T-cell (primary cell): ENCODE measurements at regions not wholly inside any gene's neighbourhood (a gene's known extent, or its start where the extent isn't known, plus 50 kb on each side); places are given as distances from the start of the nearest gene placed in this dataset.
"Not testable (repeated sequence)": the region's sequence is repeated elsewhere in the genome, so short reads cannot be mapped to it uniquely, and the experiment has no call there.

Experiments
- ATAC-seq, 4 experiments: fragments of 200-7000 bp in 3 of 4; fragments of 150-1000 bp in 1 of 4; cut with Tn5 transposase; replicated peaks in 1 of 4; 1 replicate in 3 of 4; 2 replicates in 1 of 4; pipeline ENCODE4 v1.10.0; 2021; ENCODE audit warnings: moderate library complexity in 3 of 4, mild to moderate bottlenecking in 2 of 4, moderate number of reproducible peaks in 1 of 4
- CTCF ChIA-PET, 2 donors: fragments of 300-600 bp; sonication (Branson Sonifier 250); formaldehyde crosslinking; loops; one replicate each; lab custom pipeline; 2022; ENCODE audit warnings: antibody characterized with exemption in 2 of 2; lab: Charles Lee
- POLR2A ChIA-PET, 2 donors: fragments of 300-600 bp; sonication (Branson Sonifier 250); formaldehyde crosslinking; loops; one replicate each; lab custom pipeline; 2022; ENCODE audit warnings: antibody characterized with exemption in 2 of 2; lab: Charles Lee
- DNase-seq, 35 experiments: peaks; one replicate each; pipeline versions ENCODE4 v3.0.0 to v3.0.0-alpha.2; 2013 to 2023
- H3K27ac ChIP-seq: one replicate; pipeline ENCODE4 v1.5.1; 2013; ENCODE audit warnings: low read length
- H3K27me3 ChIP-seq, 2 experiments: replicated peaks in 1 of 2; 1 replicate in 1 of 2; 2 replicates in 1 of 2; pipeline versions ENCODE4 v1.6.1 to v1.7.0; 2013; ENCODE audit warnings: low read length in 1 of 2, mixed read lengths in 1 of 2; ENCODE audit not compliant: control insufficient read depth in 2 of 2, insufficient read depth in 2 of 2; ENCODE audit errors: extremely low read depth in 1 of 2
- H3K36me3 ChIP-seq, 2 donors: 1 replicate in 1 of 2; 2 replicates in 1 of 2; pipeline versions ENCODE4 v1.6.1 to v1.7.0; 2013; ENCODE audit warnings: low read length in 1 of 2; ENCODE audit not compliant: control insufficient read depth in 2 of 2, insufficient read depth in 1 of 2; ENCODE audit errors: extremely low read depth in 1 of 2
- H3K4me1 ChIP-seq, 2 experiments: 1 replicate in 1 of 2; 2 replicates in 1 of 2; pipeline versions ENCODE4 v1.6.1 to v1.7.0; 2013; ENCODE audit warnings: low read length in 2 of 2, mixed read lengths in 1 of 2; ENCODE audit not compliant: insufficient read depth in 2 of 2, control insufficient read depth in 1 of 2; ENCODE audit errors: extremely low read depth in 1 of 2
- H3K4me3 ChIP-seq, 2 donors: 1 replicate in 1 of 2; 2 replicates in 1 of 2; pipeline versions ENCODE4 v1.5.1 to v1.7.0; 2013; ENCODE audit warnings: mild to moderate bottlenecking in 2 of 2, low read length in 1 of 2, moderate library complexity in 1 of 2; ENCODE audit not compliant: control insufficient read depth in 1 of 2; ENCODE audit errors: extremely low read depth in 1 of 2
- H3K9me3 ChIP-seq: 2 replicates; pipeline ENCODE4 v1.7.0; 2013
- H3K27ac Mint-ChIP-seq, 2 donors: one replicate each; pipeline ENCODE4 v1.8.0; 2020 to 2021; ENCODE audit warnings: mild to moderate bottlenecking in 2 of 2, mixed read lengths in 2 of 2
- H3K27me3 Mint-ChIP-seq, 2 donors: one replicate each; pipeline ENCODE4 v1.8.0; 2021 to 2022; ENCODE audit warnings: mixed read lengths in 2 of 2
- H3K36me3 Mint-ChIP-seq: one replicate; pipeline ENCODE4 v1.8.0; 2021; ENCODE audit warnings: mixed read lengths
- H3K4me1 Mint-ChIP-seq, 3 donors: one replicate each; pipeline ENCODE4 v1.8.0; 2020 to 2022; ENCODE audit warnings: mixed read lengths in 3 of 3, mild to moderate bottlenecking in 1 of 3
- H3K4me3 Mint-ChIP-seq, 3 donors: one replicate each; pipeline ENCODE4 v1.8.0; 2020 to 2022; ENCODE audit warnings: mild to moderate bottlenecking in 3 of 3, mixed read lengths in 3 of 3, moderate library complexity in 3 of 3
- H3K9me3 Mint-ChIP-seq, 3 donors: one replicate each; pipeline ENCODE4 v1.8.0; 2020 to 2022; ENCODE audit warnings: mixed read lengths in 3 of 3
- WGBS: methylation state at CpG from one replicate; pipeline ENCODE4 v1.1.5; 2013; ENCODE audit warnings: missing lambda C conversion rate; ENCODE audit not compliant: insufficient coverage; 5-methylcytosine and 5-hydroxymethylcytosine counted together

DNA sequence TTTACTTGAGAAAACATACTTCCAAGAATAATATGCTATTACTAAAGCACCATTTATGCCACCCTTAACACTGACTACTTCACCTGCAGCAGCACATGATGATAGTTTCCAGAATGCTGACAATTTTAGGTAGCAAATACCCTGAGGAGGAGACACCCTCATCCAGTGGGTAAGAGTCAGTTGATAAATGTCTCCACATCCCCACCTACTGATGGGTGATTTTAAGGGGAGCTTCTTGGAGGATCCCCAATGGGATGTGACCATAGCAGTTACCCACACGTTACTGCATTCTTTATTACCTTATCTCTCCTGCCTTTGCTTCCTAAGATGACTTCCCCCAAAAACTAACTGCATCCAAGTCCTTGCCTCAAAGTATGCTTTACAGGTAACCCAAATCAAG, 131.2 kb upstream of the SMARCAD1 start:
- Histone ChIP-seq H3K27me3 (peaks cover 0 to 4% of the 10 kb centered on the region in 2 experiments), H3K36me3 (no peaks in the 10 kb centered on the region), H3K4me1 (no peaks in the 10 kb centered on the region), H3K9me3 (no peaks in the 10 kb centered on the region), H3K4me3 (no peak overlapping the region), H3K27ac (no peak overlapping the region)
- H3K9me3 Mint-ChIP-seq, result no peaks in the 10 kb centered on the region
- CTCF ChIA-PET, result no interaction called here
- DNase-seq, result no peak
- ATAC-seq, result no peak
- POLR2A ChIA-PET, result no interaction called here
- H3K36me3 Mint-ChIP-seq, result no peaks in the 10 kb centered on the region
- WGBS, result no CpG with 5 or more reads among the region's 1 CpG
- no peak overlapping the region for H3K27ac Mint-ChIP-seq
- H3K4me1 Mint-ChIP-seq, result no peaks in the 10 kb centered on the region
- no peaks in the 10 kb centered on the region for H3K27me3 Mint-ChIP-seq
- no peak overlapping the region for H3K4me3 Mint-ChIP-seq

DNA sequence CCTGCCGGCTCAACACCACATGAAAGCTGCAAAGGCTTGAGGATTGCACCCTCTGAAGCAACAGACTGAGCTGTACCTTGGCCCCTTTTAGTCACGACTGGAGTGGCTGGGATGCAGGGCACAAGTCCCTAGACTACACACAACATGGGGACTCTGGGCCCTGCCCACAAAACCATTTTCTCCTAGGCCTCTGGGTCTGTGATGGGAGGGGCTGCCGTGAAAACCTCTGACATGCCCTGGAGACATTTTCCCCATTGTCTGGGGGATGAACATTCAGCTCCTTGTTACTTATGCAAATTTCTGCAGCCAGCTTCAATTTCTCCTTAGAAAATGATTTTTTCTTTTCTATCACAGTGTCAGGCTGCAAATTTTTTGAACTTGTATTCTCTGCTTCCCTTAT, 123.5 kb upstream of the SMARCAD1 start:
- WGBS, result 90% methylated on average over 2 of the region's 3 CpGs
- ChIA-PET POLR2A (no interaction called here), CTCF (no interaction called here)

DNA sequence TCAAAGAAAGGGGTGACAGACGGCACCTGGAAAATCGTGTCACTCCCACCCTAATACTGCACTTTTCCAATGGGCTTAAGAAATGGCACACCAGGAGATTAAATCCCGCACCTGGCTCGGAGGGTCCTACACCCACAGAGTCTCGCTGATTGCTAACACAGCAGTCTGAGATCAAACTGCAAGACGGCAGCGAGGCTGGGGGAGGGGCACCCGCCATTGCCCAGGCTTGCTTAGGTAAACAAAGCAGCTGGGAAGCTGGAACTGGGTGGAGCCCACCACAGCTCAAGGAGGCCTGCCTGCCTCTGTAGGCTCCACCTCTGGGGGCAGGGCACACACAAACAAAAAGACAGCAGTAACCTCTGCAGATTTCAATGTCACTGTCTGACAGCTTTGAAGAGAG, 108.5 kb upstream of the SMARCAD1 start:
- H3K4me1 ChIP-seq, H3K36me3 ChIP-seq, H3K9me3 Mint-ChIP-seq, ATAC-seq, H3K27ac ChIP-seq, H3K9me3 ChIP-seq, H3K27me3 Mint-ChIP-seq, CTCF ChIA-PET, H3K4me1 Mint-ChIP-seq, POLR2A ChIA-PET, H3K36me3 Mint-ChIP-seq, H3K4me3 Mint-ChIP-seq, DNase-seq, H3K4me3 ChIP-seq, H3K27ac Mint-ChIP-seq, H3K27me3 ChIP-seq: not testable (repeated sequence)
- 100% methylated on average over 1 of the region's 8 CpGs for WGBS

More for the DNA sequence above, 123.5 kb upstream of the SMARCAD1 start:
- Mint-ChIP-seq H3K36me3 (no peaks in the 10 kb centered on the region), H3K9me3 (peaks cover 8 to 21% (median 15%) of the 10 kb centered on the region in 3 donors), H3K4me3 (no peak overlapping the region), H3K27ac (no peak overlapping the region), H3K27me3 (peaks cover 4 to 8% of the 10 kb centered on the region in 2 donors), H3K4me1 (no peaks in the 10 kb centered on the region)
- Histone ChIP-seq H3K27ac (no peak overlapping the region), H3K27me3 (peaks cover 0 to 4% of the 10 kb centered on the region in 2 experiments), H3K36me3 (no peaks in the 10 kb centered on the region), H3K4me3 (no peak overlapping the region), H3K9me3 (no peaks in the 10 kb centered on the region), H3K4me1 (no peaks in the 10 kb centered on the region)
- ATAC-seq (no peak), DNase-seq (no peak)

DNA sequence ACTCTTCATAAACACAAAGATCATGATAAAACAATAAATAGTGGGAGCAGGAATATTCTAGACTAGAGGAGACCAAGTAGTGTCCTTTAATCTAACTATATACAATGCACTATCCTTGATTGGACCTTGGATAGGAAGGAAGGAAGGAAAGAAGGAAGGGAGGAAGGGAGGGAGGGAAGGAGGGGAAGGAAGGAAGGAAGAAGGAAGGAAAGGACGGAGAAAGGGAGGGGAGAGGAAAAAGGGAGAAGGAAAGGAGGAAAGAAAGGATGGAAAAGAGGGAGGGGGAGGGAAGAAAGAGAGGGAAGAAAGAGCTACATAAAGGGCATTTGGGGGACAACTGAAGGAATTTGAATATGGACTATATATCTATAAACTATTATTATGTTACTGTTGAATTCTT, 95.0 kb upstream of the SMARCAD1 start:
- no peaks in the 10 kb centered on the region for H3K9me3 ChIP-seq
- Mint-ChIP-seq H3K4me1 (no peaks in the 10 kb centered on the region), H3K4me3 (no peak overlapping the region), H3K9me3 (peaks cover 0 to 3% (median 0%) of the 10 kb centered on the region in 3 donors), H3K27ac (no peak overlapping the region), H3K36me3 (no peaks in the 10 kb centered on the region), H3K27me3 (peaks cover 0 to 7% of the 10 kb centered on the region in 2 donors)
- no peaks in the 10 kb centered on the region for H3K27me3 ChIP-seq
- no peaks in the 10 kb centered on the region for H3K4me1 ChIP-seq
- no peak overlapping the region for H3K4me3 ChIP-seq
- CTCF ChIA-PET, result no interaction called here
- DNase-seq (no peak), ATAC-seq (no peak)
- H3K36me3 ChIP-seq, result no peaks in the 10 kb centered on the region
- 67% methylated on average over 1 of the region's 1 CpG for WGBS
- H3K27ac ChIP-seq, result no peak overlapping the region
- POLR2A ChIA-PET, result no interaction called here

DNA sequence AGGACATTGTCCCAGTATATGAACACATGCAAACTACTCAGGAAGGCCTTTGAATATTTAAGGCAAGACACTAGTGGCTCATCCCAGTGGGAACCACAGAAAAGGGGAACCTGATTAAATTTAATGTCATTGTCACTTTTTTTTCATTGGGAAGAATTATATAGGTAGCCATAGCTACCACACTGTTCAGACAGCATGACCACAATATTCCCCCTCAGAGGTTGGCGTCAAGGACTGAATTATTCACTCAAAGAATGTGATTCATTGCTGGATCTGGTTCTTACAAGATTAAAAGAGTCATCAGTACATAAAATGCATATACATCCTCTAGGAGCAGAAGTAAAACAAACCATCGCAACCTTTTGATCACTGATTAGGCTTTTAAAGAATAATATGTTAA, 92.0 kb upstream of the SMARCAD1 start:
- no peak overlapping the region for H3K27ac ChIP-seq
- peaks cover 0 to 7% of the 10 kb centered on the region in 2 donors for H3K27me3 Mint-ChIP-seq
- ATAC-seq, result no peak
- H3K27ac Mint-ChIP-seq, result no peak overlapping the region
- no peaks in the 10 kb centered on the region for H3K36me3 ChIP-seq
- no peak overlapping the region for H3K4me3 ChIP-seq
- no peaks in the 10 kb centered on the region for H3K4me1 Mint-ChIP-seq
- WGBS, result no CpG with 5 or more reads among the region's 2 CpGs
- no peaks in the 10 kb centered on the region for H3K36me3 Mint-ChIP-seq
- DNase-seq, result no peak
- ChIA-PET POLR2A (no interaction called here), CTCF (no interaction called here)
- H3K27me3 ChIP-seq, result no peaks in the 10 kb centered on the region
- no peaks in the 10 kb centered on the region for H3K9me3 Mint-ChIP-seq
- H3K4me3 Mint-ChIP-seq, result no peak overlapping the region
- no peaks in the 10 kb centered on the region for H3K9me3 ChIP-seq
- no peaks in the 10 kb centered on the region for H3K4me1 ChIP-seq

DNA sequence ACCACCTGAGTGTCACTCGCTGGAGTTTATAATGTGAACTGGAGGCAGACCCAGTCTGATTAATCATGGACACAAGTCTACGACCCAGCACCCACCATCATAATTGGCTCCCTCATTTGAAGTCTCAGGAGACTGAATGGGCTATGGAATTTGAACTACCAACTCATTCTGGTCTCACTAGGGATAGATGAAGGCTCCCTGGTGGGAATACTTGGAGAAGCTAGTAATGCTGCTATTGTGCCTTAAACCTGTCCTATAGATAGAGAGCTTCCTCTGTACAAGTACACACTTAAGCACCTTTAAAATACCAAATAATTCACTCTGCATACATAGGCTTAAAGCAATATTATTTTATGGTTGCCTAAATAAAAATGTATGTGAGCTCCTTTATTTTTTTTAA, 90.8 kb upstream of the SMARCAD1 start:
- Mint-ChIP-seq H3K4me3 (no peak overlapping the region), H3K9me3 (no peaks in the 10 kb centered on the region), H3K27me3 (peaks cover 0 to 7% of the 10 kb centered on the region in 2 donors), H3K4me1 (no peaks in the 10 kb centered on the region), H3K36me3 (no peaks in the 10 kb centered on the region), H3K27ac (no peak overlapping the region)
- POLR2A ChIA-PET, result no interaction called here
- CTCF ChIA-PET, result no interaction called here
- Histone ChIP-seq H3K9me3 (no peaks in the 10 kb centered on the region), H3K4me3 (no peak overlapping the region), H3K27me3 (no peaks in the 10 kb centered on the region), H3K4me1 (no peaks in the 10 kb centered on the region), H3K27ac (no peak overlapping the region), H3K36me3 (no peaks in the 10 kb centered on the region)
- DNase-seq (no peak), ATAC-seq (no peak)
- WGBS, result no CpG with 5 or more reads among the region's 2 CpGs

DNA sequence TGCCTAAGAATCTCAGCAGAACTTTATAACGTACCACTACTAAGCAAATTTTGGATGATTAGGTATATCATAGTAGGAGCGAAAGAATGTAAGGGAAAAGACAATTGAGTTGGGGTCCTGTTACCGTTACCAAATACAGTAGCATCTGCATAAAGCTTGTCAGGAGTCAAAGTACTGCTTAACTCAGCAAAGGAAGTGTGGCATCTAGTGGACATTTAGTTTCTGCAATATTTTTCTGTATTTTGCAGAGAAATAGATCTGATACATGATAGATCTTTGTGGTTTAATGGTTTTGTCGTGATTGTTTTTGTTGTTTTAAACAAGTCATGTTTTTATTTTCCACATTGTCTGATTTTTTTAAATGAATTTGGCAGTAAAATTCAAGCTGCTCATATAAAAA, 81.0 kb upstream of the SMARCAD1 start:
- no peaks in the 10 kb centered on the region for H3K9me3 Mint-ChIP-seq
- CTCF ChIA-PET, result no interaction called here
- no peaks in the 10 kb centered on the region for H3K27me3 ChIP-seq

More for the DNA sequence above, 81.0 kb upstream of the SMARCAD1 start:
- POLR2A ChIA-PET, result no interaction called here
- Histone ChIP-seq H3K4me3 (no peak overlapping the region), H3K4me1 (no peaks in the 10 kb centered on the region), H3K36me3 (no peaks in the 10 kb centered on the region), H3K9me3 (no peaks in the 10 kb centered on the region), H3K27ac (no peak overlapping the region)
- DNase-seq (no peak), ATAC-seq (no peak)
- Mint-ChIP-seq H3K4me1 (no peaks in the 10 kb centered on the region), H3K27me3 (peaks cover 4 to 5% of the 10 kb centered on the region in 2 donors), H3K4me3 (no peak overlapping the region), H3K36me3 (no peaks in the 10 kb centered on the region), H3K27ac (no peak overlapping the region)
- WGBS, result 100% methylated on average over 1 of the region's 4 CpGs
